D341Med (cell line): ENCODE measurements at regions not wholly inside any gene's neighbourhood (a gene's known extent, or its start where the extent isn't known, plus 50 kb on each side); places are given as distances from the start of the nearest gene placed in this dataset.

Experiments
- DNase-seq: peaks from one replicate; pipeline ENCODE4 v3.0.0; 2012; ENCODE audit warnings: low spot score

GRCh38 chr13:44022196-44022595 is 142.5 kb downstream of the LACC1 start:
- no peak for DNase-seq

GRCh38 chr13:44024167-44024845 is 144.6 kb downstream of the LACC1 start:
- no peak for DNase-seq

- DNase-seq: no peak
Measured at GRCh38 chr13:44024846-44025195, 145.1 kb downstream of the LACC1 start.

GRCh38 chr13:44026194-44026593 is 146.5 kb downstream of the LACC1 start:
- DNase-seq: no peak

GRCh38 chr13:44028734-44029133 is 149.0 kb downstream of the LACC1 start:
- no peak for DNase-seq

GRCh38 chr13:44030615-44031014 is 150.9 kb downstream of the LACC1 start:
- no peak for DNase-seq

- DNase-seq: no peak
Measured at GRCh38 chr13:44031555-44031954, 151.9 kb downstream of the LACC1 start.

- DNase-seq: no peak
Measured at GRCh38 chr13:44032802-44033201, 153.1 kb downstream of the LACC1 start.

GRCh38 chr13:44035400-44035799 is 155.7 kb downstream of the LACC1 start:
- no peak for DNase-seq

- no peak for DNase-seq
Measured at GRCh38 chr13:44040070-44040817, 160.5 kb downstream of the LACC1 start.

- DNase-seq: no peak
Measured at GRCh38 chr13:44040818-44041100, 161.1 kb downstream of the LACC1 start.

GRCh38 chr13:44044547-44045179 is 165.0 kb downstream of the LACC1 start:
- DNase-seq: no peak

- no peak for DNase-seq
Measured at GRCh38 chr13:44045180-44045562, 165.5 kb downstream of the LACC1 start.

GRCh38 chr13:44046428-44046827 is 166.7 kb downstream of the LACC1 start:
- DNase-seq: no peak

GRCh38 chr13:44048326-44048725 is 168.6 kb downstream of the LACC1 start:
- no peak for DNase-seq

GRCh38 chr13:44049081-44049945 is 169.6 kb downstream of the LACC1 start:
- DNase-seq: no peak

- DNase-seq: peak; percentile 38
Measured at GRCh38 chr13:44050450-44051063, 170.9 kb downstream of the LACC1 start.

GRCh38 chr13:44051405-44051804 is 171.7 kb downstream of the LACC1 start:
- DNase-seq: no peak

- DNase-seq: no peak
Measured at GRCh38 chr13:44051918-44052675, 172.4 kb downstream of the LACC1 start.

- DNase-seq: no peak
Measured at GRCh38 chr13:44052780-44053184, 173.1 kb downstream of the LACC1 start.

- no peak for DNase-seq
Measured at GRCh38 chr13:44053208-44053607, 173.5 kb downstream of the LACC1 start.
